Activated CD4-positive, CD25-positive, alpha-beta regulatory T cell treated with anti-CD3 and anti-CD28 coated beads, Interleukin-2, amount 50 U/mL, for 72 hours (primary cell): ENCODE measurements at regions not wholly inside any gene's neighbourhood (a gene's known extent, or its start where the extent isn't known, plus 50 kb on each side); places are given as distances from the start of the nearest gene placed in this dataset.

Experiments
- DNase-seq: peaks from one replicate; pipeline ENCODE4 v3.0.0; 2021

DNA sequence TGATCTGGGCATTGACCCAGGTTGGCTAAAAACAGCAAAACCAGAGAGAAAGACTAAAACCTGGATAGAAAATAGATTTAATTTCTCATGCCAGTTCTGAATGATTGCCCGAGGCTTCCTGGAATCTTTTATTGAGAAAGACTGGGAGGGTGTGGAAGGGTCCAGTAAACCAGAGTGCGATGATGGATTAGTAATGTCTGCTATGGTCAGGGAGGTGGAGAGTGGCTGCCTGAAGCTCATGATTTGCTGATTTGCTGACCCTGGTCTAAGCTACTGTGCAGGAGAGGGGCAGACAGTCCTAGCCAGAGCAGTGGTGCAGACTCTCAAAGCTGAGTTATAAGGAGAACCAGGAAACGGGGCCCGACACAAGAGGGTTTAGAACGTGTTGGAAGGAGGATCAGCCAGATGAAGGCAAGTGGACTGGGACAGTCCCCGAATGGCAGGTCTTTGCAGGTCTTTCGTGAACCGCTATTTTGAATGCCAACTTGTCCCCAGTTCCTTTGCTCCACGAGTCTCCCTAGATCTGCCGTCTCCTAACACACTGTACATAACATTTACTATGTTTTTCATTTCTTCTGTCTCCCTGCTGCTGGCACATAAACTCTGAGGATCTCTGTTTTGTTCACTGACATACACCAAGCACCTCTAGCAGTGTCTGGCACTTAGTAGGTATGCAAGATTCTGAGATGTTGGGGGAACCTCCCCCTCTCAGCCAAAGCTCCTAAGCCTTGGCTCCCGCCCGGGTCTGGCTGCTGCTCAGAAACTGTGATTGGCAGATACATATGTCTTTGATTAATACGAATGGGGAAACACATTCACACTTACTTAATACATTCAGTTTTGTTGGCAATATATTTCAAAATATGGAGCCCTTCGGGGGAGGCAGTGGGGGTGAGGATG is 237.3 kb upstream of the TNRC6C start:
- DNase-seq = no peak

DNA sequence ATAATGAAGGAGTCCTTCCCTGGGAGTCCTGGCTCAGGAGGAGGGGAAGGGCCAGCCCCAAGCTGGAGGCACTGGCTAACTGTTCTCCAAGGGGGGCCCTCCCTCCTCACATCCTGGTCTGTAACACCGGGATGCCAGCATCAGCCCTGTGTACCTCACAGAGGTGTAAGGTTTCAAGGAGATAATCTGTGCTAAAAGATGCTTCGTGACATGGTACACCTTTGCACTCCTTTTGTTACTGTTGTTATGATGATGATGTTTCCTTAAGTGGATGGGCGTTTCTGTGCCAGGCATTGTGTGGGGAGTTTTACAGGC is 236.7 kb upstream of the TNRC6C start:
- no peak for DNase-seq

DNA sequence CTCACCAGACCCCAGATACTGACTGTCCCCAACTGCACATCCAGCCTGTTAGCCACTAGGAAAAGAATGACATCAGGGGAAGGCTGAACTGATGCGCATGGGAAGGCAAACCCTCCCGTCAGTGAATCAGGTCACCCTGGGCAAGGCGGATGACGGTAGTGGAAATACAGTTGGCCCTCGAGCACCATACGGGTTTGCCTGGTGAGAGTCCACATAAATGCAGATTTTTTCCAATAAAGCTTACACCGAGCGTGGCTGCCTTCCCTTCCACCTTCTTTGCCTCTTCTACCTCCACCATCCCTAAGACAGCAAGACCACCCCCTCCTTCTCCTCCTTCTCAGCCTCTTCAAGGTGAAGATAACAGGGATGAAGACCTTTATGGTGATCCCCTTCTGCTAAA is 236.1 kb upstream of the TNRC6C start:
- no peak for DNase-seq

DNA sequence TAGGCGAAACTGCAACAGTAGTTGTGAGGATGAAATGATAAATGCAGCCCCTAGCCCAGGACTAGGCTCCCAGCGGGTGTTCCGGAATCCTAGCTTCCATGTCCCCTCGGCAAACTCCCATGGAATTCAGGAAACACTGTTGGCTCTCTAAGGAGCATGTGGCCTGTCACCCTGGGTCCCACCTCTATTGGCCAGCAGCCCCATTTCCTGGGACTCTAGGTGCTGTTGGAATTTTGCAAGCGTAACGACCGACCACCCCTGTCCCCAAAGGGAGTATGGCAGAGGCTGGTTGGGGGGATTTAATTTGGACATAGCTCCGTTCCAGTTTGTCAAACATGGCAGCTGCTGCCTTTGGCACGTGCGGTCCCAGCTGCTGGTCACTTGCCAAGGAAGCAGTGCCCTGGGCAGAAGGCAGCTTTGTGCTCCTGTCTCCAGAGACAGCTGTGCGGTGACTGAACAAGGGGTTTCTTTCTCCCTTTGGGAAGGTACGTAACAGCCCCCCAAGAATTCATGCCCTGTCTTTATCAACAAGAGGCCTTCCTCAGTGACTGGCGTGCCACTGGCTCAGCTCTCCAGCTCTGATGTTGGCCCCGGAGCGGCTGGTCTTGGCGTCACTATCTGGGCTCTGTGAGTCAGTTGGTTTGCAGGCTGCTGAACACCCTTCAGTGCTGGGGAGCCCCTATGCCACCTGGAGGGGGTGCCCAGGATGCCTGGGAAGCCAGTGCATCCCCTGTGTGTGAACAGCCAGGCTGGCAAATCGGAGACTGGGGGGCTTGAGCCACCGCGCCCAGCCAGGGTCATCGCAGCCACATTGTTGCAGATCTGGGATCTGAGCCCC is 235.2 kb upstream of the TNRC6C start:
- DNase-seq = no peak

DNA sequence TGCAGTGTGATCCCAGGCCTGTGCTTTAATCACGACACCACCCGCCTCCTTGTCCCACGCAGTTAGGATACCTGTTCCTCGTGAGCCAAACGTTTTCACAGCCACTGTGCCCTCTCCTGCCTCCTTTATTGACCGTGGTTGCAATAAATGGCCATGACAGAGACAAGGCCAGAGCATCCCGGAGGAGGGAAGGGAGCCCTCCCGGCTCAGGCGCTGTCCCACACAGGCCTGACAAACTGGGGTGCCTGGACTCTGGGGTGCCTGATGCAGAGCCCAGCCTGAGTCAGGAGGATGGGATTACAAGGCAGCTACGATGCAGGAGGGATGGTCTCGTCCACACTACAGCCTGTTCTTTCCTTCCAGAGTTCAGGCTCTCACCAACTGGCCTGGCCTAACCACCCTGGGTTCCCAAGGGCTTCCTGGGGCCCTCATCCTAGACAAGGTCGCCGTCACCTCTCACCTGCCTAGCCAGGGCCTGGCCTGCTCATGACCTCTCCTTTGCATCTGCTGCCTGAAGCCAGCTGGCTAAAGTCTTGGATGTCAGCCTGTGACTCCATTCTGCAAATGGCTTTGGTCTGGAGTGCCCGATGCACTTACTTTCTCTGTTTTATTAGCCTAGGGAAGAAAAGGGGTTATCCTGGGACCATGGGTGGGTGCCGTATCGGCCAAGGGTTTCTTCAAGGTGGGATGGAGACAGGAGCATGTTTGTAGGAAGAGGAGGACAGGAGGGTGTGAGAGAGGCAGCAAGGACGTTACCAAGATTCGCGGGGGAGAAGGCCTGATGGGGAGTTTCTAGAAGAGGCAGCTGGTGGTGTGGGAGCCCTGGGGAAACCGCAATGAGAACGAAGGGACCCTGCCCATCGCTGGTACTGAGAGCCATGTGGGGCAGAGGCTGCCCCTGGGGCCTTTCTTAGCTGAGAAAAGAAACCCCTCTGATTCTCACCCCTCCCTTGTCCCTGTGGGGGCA is 234.3 kb upstream of the TNRC6C start:
- DNase-seq = no peak

DNA sequence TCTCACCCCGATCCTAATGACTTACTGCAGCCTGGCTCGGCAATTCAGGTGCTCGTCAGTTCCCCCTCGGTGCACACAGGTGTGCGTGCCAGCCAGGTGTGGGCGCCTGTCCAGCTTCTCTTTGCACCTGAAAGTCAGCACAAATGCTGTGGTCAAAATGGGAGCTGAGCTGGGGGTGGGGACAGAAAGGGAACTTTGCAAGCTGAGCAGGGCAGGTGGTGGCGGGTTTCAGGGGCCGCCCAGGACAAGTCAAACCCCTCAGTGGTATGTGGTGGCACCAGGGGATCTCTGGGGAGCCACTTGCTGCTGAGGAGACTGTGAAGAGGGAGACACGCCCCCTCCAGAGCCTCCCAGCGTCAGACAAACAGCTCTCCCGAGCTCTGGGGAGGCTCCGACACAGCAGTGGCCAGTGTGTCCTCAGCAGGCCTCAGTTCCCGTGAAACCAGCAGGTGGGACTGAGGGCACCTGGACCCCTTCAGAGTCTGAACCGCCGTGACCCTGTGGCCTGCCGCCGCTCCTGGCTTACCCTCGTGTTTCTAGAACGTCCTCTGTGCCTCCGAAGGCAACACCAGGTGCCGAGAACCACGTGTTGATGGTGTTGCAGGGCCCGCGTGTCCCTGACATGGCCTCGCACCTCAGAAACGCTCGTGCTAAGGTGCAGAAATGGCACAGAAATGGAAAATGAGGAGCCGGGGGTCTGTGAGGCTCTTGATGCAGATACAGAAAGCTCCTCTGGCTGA is 233.5 kb upstream of the TNRC6C start:
- DNase-seq = no peak

DNA sequence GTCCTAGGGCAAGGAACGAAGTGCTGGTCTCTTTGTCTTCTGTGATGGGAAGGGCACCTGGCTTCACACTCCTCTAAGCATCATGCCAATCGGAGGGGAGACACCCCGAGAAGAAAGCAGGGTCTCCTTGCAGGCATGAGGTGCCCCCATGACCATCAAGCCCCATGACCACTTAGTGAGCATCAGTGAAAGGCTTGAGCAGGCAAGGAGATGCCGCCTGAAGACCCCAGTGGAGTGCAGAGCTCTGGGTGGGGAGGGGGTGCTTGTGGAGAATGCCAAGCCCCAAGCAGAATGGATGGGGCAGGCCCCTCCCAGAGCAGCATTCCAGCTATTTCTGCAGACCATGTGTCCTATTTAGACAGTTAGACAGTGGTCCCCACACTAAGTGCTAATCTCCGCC is 232.7 kb upstream of the TNRC6C start:
- no peak for DNase-seq

DNA sequence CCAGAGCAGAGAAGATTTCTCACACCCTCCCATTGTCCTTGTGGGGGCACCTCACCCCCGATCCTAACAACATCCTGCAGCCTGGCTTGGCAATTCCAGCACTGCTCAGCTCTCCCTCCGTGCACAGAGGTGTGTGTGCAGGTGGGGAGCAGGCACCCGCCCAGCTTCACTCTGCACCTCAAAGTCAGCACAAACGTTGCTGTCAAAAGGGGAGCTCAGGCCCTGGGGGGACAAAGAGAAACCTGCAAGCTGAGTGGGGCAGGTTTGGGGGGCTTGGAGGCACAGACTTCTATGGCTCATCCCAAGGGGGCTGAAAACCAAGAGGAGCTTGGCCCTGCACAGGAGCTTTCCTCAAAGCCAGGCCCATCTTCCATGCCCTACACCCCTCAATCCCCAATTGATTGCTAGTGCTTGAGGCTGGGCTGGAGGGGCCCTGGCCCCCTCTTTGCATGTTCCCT is 231.9 kb upstream of the TNRC6C start:
- peak; percentile 20 for DNase-seq

DNA sequence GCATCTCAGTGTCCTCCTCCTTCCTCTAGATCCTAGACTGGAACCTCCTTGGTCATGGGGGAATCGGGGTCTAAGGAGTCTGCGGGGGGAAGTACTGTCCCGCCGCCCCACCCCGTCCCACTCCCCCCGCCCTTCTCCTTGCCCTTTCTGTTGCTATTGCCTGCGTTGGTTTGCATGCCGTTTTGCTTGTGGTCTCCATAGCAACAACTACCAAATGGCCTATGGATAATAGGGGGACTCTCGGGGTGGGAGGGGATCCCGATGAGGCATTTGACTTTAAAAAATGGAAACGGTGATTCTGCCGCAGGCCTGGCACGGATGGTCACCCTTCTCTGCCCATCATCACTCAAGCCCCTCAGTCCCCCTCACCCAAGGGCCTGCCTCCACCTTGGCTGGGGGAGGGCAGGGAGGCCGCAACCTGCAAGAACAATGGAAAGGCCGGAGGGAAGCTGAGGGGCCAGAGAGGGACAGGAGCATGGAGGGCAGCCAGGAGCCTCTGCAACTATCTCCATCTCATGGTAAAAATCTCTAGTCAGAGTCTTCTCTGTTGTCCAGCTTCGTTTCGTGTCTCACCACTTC is 231.4 kb upstream of the TNRC6C start:
- DNase-seq = peak; percentile 24

DNA sequence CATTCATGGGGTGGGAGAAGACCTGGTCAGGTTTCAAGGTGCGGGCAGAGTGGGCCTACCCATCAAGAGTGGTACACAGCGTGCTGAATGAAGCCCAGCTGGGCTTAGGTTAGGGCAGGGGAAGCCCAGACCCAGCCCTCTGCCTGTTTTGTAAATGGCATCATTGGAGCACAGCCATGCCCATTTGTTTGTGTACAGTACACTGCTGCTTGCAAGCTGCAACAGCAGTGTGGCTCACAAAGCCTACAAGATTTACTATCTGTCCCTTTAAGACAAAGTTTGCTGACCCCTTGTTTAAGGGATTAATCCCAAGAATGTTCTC is 230.1 kb upstream of the TNRC6C start:
- no peak for DNase-seq

DNA sequence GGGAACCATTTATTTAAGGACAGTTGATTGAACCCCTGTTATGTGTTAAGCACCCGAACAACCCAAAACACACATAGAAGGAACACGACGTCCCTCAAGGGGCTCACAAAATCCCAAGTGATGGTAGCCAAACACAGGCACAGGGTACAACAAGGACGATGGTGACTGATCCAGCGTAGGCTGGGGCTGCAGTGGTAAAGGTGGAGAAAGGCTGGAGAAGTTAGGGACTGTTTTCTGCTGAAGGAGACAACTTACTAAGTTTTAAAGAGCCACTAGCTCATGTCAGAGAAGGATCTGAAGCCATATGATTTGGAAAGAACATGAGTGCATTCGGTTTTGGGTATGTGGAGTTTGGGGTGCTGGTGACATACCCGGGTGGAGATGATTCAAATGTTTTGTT is 229.6 kb upstream of the TNRC6C start:
- DNase-seq = no peak

DNA sequence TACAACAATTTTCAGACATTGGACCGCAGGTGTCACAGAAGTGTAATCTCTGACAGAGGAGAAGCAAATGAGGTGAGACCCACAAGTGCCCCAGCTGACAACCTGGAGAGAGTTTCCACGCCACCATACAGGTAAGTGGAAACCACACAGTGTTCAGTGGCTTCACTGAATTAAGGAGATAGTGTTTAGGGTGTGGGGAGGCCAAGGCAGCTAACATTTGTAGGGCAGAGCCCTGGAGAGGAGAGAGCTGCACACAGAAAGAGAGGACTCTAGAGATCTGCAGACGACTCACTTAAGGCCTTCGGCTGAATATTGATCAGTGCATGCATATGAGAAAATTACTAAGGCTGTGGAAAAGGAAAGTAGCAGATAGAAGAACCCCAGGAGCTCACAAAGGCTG is 228.9 kb upstream of the TNRC6C start:
- DNase-seq = no peak

DNA sequence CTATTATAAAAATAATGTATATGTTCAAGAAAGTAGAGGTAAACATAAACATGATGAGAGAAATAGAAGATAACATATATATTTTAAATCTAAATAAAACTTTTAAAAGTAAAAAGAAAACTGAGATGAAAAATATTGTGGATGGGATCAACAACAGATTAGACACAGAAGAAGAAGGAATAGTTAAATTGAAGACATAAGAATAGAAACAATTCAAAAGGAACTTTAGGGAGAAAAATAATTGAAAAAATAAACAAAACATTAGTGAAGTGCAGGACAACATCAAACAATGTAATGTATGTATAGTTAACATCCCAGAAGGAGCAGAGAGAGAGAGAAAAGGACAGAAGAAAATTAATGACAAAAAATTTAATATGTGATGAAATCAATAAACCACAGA is 228.1 kb upstream of the TNRC6C start:
- DNase-seq = no peak

DNA sequence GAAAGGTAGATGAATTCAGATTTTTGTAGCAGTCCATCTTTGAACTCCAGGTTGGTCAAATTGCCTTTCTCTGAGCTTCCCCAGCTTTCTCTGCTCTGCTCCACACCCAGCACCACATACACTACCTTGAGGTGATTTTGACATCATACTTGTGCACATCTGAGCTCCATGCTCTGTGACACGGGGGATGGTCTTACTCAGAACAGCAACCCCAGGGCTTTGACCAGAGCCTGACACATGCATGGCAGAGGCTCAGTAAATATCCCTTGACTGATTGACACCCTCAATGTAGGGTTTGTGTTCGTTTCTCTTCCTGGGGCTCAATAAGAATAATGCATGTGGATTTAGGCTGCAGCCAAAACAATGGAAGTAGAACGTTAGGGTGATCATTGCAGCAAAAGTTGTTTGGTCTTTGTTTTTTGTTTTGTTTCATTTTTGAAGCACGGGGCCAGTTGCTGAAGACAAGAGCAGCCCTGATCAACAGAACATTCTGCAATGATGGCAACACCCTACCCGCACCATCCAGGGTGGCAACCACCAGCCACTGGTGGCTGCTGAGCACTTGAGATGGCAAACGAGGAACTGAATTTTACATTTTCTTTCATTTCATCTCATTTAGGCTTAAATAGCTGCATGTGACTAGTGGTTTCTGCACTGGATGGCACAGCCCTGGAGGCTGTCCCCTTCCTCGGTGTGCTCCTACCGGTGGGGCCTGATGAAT is 224.8 kb upstream of the TNRC6C start:
- peak; percentile 8 for DNase-seq

DNA sequence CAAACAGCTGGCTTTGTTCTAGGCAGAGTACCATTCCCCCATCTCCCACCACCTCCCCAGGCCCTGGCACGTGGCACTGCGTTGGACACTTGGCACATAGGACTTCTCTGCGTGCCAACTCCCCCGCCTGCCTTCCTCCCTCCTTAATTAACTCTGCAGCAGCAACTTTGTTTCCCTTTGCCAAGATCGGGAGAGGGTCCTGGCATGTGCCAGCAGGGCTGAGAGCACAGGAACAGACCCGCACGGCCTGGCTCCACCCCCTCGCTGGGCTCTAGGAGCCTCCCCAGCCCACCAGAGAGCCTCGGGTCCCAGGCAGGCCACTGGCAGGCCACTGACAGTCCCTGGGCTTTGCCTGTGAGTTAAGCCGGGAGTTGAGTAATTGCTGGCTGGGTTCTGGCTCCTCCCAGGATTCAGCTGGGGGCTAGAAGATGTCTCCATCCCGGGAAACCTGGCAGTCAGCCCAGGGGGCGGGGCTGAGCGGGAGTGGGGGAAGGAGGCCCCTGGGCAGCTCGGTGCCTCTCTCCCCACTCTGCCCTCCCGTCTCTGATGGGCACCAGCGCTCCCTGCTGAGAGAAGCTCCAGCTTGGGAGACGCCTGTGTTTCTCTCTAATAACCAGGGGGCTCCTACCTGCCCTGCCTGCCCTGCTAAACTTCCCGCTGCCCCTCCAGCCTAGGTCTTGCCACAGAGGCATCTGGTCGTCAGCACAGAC is 224.0 kb upstream of the TNRC6C start:
- DNase-seq = peak; percentile 12

DNA sequence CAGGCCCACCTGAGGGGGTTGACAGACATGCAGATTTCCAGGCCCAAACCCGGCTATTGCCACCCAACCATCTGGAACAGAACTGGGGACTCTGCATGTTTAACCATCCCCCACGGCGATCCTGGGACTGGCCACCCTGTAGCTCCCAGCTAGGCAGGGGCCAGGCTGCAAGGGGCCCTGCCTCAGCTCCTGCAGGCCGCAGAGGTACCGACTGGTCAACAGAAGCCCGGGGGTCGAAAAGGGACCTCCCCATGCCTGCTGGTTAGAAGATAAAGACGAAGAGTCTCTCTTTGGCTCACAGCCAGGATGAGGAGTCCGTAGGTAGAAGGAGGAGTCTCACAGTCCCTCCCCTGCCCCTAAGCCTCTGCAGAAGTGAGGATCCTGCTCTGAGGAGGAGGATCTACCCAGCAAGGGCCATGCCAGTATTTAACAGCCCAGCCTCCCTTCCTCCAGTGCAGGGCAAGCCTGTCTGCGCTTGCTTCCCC is 223.4 kb upstream of the TNRC6C start:
- peak; percentile 17 for DNase-seq

DNA sequence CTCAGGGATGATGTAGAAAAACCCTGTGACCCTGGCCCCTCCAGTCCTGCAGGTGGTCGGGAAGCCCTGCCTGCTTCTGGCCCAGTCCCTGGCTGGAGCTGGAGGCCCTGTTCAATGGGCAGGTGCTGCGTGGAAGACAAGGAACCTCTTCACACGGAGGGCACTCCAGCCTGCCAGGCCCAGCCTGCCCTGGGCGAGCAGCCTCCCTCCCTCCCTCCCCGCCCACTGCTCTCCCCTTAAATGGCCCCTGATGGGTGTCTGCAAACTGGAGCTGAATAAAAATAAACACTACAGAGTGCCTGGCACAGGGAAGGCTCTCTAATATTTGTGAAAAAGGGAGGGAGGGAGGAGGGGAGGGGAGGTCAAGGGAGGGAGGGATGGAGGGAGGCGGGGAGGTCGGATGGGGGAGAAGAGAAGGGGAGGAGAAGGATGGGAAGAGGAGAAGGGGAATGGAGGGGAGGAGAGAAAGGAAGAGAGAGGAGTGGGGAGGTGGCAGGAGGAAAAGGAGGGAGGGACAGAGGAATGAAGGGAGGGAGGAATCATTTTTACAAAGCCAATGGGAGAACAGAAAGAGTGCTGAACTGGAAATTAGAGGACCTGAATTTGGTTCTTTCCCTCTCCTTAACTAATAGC is 222.8 kb upstream of the TNRC6C start:
- no peak for DNase-seq

DNA sequence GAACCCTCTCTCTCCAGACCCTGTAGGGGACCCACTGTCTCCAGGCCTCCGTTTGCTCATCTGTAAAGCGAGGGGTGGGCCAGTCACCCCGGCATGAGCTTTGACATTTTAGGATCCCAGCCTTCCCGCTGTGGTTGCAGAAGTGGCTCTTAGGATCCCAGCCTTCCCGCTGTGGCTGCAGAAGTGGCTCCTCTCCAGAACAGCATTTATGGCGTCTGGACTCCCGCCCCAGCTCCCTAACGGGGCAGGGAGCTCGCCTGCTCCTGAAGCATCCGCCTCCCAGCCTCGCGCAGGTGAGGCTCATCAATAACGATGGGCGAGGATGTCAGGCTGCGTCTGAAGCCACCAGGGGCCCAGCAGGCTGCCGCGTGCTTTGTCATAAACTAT is 222.3 kb upstream of the TNRC6C start:
- DNase-seq = peak; percentile 11

DNA sequence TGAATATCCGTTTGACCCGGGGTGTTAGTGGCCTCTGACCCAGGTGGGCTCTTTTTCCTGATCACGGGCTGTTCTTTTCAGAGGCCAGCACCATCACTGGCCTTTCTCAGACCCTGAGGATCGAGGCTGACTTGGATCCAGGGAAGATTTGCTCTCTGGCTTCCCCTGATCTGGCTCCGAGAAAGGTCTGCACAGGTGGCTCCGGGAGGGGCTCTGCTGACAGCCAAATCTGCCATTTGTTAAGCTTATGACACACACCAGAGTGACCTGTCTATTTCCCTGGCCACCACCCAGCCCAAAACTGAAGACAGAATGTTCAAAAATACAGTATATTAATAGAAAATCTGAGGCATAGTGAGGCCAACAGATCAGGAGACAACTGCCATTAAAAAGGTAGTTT is 221.8 kb upstream of the TNRC6C start:
- DNase-seq = no peak
